ENCODE measurements at regions not wholly inside any gene's neighbourhood (a gene's known extent, or its start where the extent isn't known, plus 50 kb on each side); places are given as distances from the start of the nearest gene placed in this dataset.

DNA sequence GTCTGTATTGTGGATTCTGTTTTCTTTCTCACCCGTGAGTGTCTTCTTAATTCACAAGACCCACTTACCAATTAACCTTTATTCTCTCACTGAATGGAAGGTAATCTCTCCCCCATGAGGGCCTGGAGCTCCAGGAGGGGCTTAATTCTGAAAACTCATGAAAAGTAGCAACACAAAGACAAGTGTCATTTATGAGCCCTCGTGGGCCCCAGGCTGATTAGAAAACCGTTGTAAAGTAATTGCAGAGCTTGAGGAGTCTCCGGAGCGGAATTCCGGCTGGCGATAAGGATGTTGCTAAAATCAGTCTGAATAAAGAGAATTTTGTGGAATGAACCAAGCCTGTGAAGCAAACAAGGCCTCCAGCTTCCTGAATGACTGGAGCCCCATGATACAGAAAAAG lies 301.5 kb downstream of the HAPSTR1 start:
- ATAC-seq: no peak
- H3K27ac ChIP-seq (ENCODE audit: low read length): no peak overlapping the region
- no peaks in the 10 kb centered on the region for H3K4me1 ChIP-seq (ENCODE audit: control insufficient read depth, insufficient read depth, low read length)
- peaks cover 9% of the 10 kb centered on the region for H3K27me3 ChIP-seq (ENCODE audit: control insufficient read depth, insufficient read depth, low read length)
- in situ Hi-C loops (cut with HindIII; ENCODE audit: low pct_unique_long_range_greater_than_20kb, low sequenced_read_pairs): no loop called here
- DNase-seq (ENCODE audit: low read depth, low spot score): no peak
- H3K4me3 ChIP-seq (ENCODE audit: low read depth in 2 of 2, low read length in 2 of 2): no peak overlapping the region
- intact Hi-C loops (cut with micrococcal nuclease; ENCODE audit: unreplicated experiment): no loop called here
- no TSS peak for BruUV-seq (replicated peaks)
- TF ChIP-seq TCF7L2 (IDR thresholded peaks at IDR 0.05; ENCODE audit: low read depth, low read length) (no peak), SIN3A (IDR thresholded peaks at IDR 0.05; ENCODE audit: borderline replicate concordance, insufficient read depth, low read depth, low read length) (no peak)
- ChIA-PET CTCF (no interaction called here), POLR2A (no interaction called here)
- H3K9me3 ChIP-seq (ENCODE audit: control insufficient read depth, insufficient read depth, low read depth, low read length): no peaks in the 10 kb centered on the region
- H3K36me3 ChIP-seq (ENCODE audit: control insufficient read depth, insufficient read depth, low read length): no peaks in the 10 kb centered on the region

DNA sequence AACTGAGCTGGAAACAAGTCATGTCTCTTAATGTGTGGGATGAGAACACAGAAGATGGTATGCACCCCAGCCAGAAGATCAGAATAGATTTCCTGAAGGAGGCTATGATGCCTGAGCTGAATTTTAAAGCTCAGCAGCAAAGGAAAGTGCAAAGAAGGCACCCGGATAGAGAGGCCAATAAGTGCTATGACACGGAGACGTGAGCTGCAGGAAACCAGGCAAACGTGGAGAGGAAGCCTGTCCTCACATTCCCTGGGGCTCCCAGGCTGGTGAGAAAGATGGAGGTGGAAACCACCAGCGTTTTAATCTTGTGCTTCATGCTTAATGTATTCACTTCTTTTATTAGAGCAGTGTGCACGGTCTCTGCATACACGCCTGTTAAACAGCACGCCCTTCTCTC lies 302.1 kb downstream of the HAPSTR1 start:
- TF ChIP-seq SIN3A (IDR thresholded peaks at IDR 0.05; ENCODE audit: borderline replicate concordance, insufficient read depth, low read depth, low read length): no peak
- TF ChIP-seq, protein P1, sequence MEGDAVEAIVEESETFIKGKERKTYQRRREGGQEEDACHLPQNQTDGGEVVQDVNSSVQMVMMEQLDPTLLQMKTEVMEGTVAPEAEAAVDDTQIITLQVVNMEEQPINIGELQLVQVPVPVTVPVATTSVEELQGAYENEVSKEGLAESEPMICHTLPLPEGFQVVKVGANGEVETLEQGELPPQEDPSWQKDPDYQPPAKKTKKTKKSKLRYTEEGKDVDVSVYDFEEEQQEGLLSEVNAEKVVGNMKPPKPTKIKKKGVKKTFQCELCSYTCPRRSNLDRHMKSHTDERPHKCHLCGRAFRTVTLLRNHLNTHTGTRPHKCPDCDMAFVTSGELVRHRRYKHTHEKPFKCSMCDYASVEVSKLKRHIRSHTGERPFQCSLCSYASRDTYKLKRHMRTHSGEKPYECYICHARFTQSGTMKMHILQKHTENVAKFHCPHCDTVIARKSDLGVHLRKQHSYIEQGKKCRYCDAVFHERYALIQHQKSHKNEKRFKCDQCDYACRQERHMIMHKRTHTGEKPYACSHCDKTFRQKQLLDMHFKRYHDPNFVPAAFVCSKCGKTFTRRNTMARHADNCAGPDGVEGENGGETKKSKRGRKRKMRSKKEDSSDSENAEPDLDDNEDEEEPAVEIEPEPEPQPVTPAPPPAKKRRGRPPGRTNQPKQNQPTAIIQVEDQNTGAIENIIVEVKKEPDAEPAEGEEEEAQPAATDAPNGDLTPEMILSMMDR (IDR thresholded peaks at IDR 0.05): no peak
- TF ChIP-seq TCF7L2 (IDR thresholded peaks at IDR 0.05; ENCODE audit: low read depth, low read length): no peak
- TF ChIP-seq POLR2AphosphoS5 (IDR thresholded peaks at IDR 0.05; ENCODE audit: low read depth, low read length): no peak
- TF ChIP-seq, protein P2, sequence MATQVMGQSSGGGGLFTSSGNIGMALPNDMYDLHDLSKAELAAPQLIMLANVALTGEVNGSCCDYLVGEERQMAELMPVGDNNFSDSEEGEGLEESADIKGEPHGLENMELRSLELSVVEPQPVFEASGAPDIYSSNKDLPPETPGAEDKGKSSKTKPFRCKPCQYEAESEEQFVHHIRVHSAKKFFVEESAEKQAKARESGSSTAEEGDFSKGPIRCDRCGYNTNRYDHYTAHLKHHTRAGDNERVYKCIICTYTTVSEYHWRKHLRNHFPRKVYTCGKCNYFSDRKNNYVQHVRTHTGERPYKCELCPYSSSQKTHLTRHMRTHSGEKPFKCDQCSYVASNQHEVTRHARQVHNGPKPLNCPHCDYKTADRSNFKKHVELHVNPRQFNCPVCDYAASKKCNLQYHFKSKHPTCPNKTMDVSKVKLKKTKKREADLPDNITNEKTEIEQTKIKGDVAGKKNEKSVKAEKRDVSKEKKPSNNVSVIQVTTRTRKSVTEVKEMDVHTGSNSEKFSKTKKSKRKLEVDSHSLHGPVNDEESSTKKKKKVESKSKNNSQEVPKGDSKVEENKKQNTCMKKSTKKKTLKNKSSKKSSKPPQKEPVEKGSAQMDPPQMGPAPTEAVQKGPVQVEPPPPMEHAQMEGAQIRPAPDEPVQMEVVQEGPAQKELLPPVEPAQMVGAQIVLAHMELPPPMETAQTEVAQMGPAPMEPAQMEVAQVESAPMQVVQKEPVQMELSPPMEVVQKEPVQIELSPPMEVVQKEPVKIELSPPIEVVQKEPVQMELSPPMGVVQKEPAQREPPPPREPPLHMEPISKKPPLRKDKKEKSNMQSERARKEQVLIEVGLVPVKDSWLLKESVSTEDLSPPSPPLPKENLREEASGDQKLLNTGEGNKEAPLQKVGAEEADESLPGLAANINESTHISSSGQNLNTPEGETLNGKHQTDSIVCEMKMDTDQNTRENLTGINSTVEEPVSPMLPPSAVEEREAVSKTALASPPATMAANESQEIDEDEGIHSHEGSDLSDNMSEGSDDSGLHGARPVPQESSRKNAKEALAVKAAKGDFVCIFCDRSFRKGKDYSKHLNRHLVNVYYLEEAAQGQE (IDR thresholded peaks at IDR 0.05; ENCODE audit: insufficient read depth in 1 of 2, low read depth in 2 of 2, low read length in 1 of 2): no peak
- intact Hi-C loops (cut with micrococcal nuclease; ENCODE audit: unreplicated experiment): no loop called here
- POLR2A ChIA-PET: no interaction called here

DNA sequence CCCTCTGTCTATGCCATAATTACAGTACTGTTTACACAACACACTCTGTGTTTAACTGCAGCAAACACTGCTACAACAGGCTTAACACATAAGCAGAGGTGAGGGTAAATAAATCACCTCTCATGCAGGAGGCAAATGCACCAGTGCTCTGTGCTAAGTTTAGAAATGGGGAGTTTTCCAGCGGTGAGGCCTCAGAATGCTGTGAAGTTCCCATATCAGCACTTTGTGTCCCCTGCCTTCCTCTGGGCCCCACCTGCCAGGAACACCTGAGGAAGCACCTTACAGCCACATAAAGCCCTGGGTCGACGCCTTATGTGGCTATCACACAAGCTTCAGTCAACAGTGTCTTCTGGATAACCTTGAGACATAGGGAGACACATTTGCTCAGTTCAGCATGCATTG lies 304.5 kb downstream of the HAPSTR1 start:
- no TSS peak for BruUV-seq (replicated peaks)
- peaks cover 17% of the 10 kb centered on the region; the same call in 1 of the 2 replicates for H3K27me3 ChIP-seq (ENCODE audit: control insufficient read depth, insufficient read depth, low read length)
- intact Hi-C loops (cut with micrococcal nuclease; ENCODE audit: unreplicated experiment): no loop called here
- H3K4me3 ChIP-seq (ENCODE audit: low read depth in 2 of 2, low read length in 2 of 2): no peak overlapping the region
- no peak for DNase-seq (ENCODE audit: low read depth, low spot score)
- in situ Hi-C loops (cut with HindIII; ENCODE audit: low pct_unique_long_range_greater_than_20kb, low sequenced_read_pairs): no loop called here
- ChIA-PET CTCF (no interaction called here), POLR2A (no interaction called here)
- no peaks in the 10 kb centered on the region for H3K36me3 ChIP-seq (ENCODE audit: control insufficient read depth, insufficient read depth, low read length)
- no peaks in the 10 kb centered on the region for H3K9me3 ChIP-seq (ENCODE audit: control insufficient read depth, insufficient read depth, low read depth, low read length)
- TF ChIP-seq SIN3A (IDR thresholded peaks at IDR 0.05; ENCODE audit: borderline replicate concordance, insufficient read depth, low read depth, low read length) (no peak), POLR2AphosphoS5 (IDR thresholded peaks at IDR 0.05; ENCODE audit: low read depth, low read length) (no peak), TCF7L2 (IDR thresholded peaks at IDR 0.05; ENCODE audit: low read depth, low read length) (no peak)
- TF ChIP-seq, protein P1 (IDR thresholded peaks at IDR 0.05): no peak
- TF ChIP-seq, protein P2 (IDR thresholded peaks at IDR 0.05; ENCODE audit: insufficient read depth in 1 of 2, low read depth in 2 of 2, low read length in 1 of 2): no peak
- no peaks in the 10 kb centered on the region for H3K4me1 ChIP-seq (ENCODE audit: control insufficient read depth, insufficient read depth, low read length)
- no peak overlapping the region for H3K27ac ChIP-seq (ENCODE audit: low read length)
- no peak for ATAC-seq

More for the DNA sequence above, 302.1 kb downstream of the HAPSTR1 start:
- in situ Hi-C loops (cut with HindIII; ENCODE audit: low pct_unique_long_range_greater_than_20kb, low sequenced_read_pairs): no loop called here
- H3K4me3 ChIP-seq (ENCODE audit: low read depth in 2 of 2, low read length in 2 of 2): no peak overlapping the region
- no peaks in the 10 kb centered on the region for H3K36me3 ChIP-seq (ENCODE audit: control insufficient read depth, insufficient read depth, low read length)
- DNase-seq (ENCODE audit: low read depth, low spot score) (no peak), ATAC-seq (no peak)
- CTCF ChIA-PET: no interaction called here
- no peaks in the 10 kb centered on the region for H3K9me3 ChIP-seq (ENCODE audit: control insufficient read depth, insufficient read depth, low read depth, low read length)
- no peaks in the 10 kb centered on the region for H3K4me1 ChIP-seq (ENCODE audit: control insufficient read depth, insufficient read depth, low read length)
- peaks cover 10% of the 10 kb centered on the region for H3K27me3 ChIP-seq (ENCODE audit: control insufficient read depth, insufficient read depth, low read length)
- BruUV-seq (replicated peaks): no TSS peak
- H3K27ac ChIP-seq (ENCODE audit: low read length): no peak overlapping the region
